Ammon's horn (tissue), 1 donor: ENCODE measurements at regions not wholly inside any gene's neighbourhood (a gene's known extent, or its start where the extent isn't known, plus 50 kb on each side); places are given as distances from the start of the nearest gene placed in this dataset.
A peak's percentile ranks its signal among the peaks of the same experiment; 100 is the strongest.
"Not testable (repeated sequence)": the region's sequence is repeated elsewhere in the genome, so short reads cannot be mapped to it uniquely, and the experiment has no call there.

Source experiments
- DNase-seq: peaks from one replicate; pipeline ENCODE4 v3.0.0-alpha.2; 2016; ENCODE audit warnings: low spot score

DNA sequence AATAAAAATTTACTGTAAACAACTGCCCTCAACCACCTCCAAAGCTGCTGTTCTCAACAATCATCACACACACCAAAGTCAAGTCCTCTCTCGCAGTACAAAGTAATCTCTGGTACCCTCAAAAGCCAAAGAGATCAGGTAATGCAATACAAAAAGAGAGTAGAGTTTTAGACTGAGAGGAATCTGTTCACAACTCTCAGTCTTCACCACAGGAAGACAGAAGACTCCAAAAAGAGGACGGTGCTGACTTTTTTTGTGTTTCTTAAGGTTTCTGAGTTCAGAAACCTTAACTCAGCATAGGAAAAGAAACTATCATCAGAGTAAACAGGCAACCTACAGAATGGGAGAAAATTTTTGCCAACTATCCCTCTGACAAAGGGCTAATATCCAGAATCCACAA, 1072.3 kb upstream of the DIAPH2 start:
- DNase-seq, result no peak

- DNase-seq, result no peak
Observed at GRCh38 chrX:95622200-95622599, 1062.4 kb upstream of the DIAPH2 start.

DNA sequence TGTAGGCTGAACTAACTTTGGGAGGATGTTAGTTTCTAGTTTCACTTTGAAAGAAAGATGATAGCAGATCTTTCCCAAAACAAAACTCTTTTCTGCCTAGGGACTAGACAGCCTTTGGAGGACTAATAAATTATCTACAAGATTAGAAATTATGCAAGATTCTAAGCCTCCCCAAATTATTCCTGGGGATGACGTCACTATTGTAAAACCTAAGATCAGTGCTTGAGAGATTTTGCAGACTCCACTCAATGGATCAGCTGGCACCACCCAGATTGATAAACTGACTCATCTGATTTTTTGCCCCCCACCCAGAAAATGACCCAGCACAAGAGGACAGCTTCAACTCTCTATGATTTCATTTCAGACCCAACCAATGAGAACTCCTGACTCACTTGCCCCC, 1057.9 kb upstream of the DIAPH2 start:
- DNase-seq, result no peak

GRCh38 chrX:95628796-95629195, 1055.8 kb upstream of the DIAPH2 start:
- no peak for DNase-seq

- no peak for DNase-seq
Observed at GRCh38 chrX:95629737-95630136, 1054.9 kb upstream of the DIAPH2 start.

- DNase-seq, result no peak
Observed at GRCh38 chrX:95640226-95640625, 1044.4 kb upstream of the DIAPH2 start.

DNA sequence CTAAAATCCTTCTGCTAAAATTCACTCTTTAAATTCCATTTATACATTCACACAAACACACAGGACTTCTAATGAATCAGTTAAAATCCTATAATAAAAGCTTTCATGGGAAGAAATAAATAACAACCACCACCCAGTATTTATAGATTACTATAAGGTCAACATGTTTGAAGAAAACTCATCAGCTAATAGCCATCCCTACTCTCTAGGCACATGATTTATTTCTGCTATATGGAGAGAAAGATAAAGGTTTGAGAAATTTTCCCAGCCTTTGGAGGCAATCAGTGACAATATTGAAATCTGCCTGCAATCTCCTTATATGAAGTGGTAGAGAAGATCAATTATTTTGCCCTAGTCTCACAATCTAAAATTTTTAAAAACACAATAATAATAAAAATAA, 1038.9 kb upstream of the DIAPH2 start:
- DNase-seq, result no peak

- DNase-seq, result no peak
Observed at GRCh38 chrX:95662200-95662599, 1022.4 kb upstream of the DIAPH2 start.

DNA sequence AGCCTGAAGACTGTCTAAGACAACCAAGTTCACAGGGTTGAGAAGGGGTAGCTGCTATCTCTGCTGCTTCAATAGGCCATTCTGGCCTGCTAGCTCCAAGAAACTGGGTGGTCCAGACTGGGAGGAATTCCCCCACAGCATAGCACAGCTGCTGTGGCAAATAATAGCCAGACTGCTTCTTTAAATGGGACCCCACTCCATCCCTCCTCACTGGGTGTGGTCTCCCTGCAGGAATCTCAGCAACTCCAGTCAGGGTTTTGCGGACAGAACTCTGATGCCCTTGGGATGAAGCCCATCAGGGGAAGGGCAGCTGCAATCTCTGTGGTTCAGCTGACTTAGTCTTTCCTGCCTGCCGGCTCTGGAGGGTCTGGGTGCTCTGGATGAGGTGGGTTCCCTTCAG, 1018.6 kb upstream of the DIAPH2 start:
- no peak for DNase-seq

GRCh38 chrX:95675011-95675410, 1009.6 kb upstream of the DIAPH2 start:
- DNase-seq, result no peak

DNA sequence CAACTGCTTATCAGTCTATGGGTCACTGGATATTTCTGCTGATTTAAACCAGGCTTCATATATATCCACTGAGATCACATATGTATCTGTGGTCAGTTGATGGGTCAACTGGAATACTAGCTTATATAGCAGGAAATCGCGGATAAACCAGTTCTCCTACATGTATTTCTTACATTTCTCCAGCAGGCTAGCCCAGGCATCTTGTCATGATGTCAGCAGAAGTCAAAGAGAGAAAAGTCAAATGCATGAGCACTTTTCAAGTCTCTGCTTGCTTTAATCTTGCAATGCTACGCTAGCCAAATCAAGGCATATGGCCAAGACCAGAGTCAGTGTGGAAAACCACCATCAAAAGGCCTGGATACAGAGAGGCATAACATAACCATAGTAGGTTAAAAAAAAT, 1008.8 kb upstream of the DIAPH2 start:
- DNase-seq, result no peak

GRCh38 chrX:95678679-95679078, 1006.0 kb upstream of the DIAPH2 start:
- no peak for DNase-seq

GRCh38 chrX:95693365-95693764, 991.3 kb upstream of the DIAPH2 start:
- DNase-seq, result no peak

DNA sequence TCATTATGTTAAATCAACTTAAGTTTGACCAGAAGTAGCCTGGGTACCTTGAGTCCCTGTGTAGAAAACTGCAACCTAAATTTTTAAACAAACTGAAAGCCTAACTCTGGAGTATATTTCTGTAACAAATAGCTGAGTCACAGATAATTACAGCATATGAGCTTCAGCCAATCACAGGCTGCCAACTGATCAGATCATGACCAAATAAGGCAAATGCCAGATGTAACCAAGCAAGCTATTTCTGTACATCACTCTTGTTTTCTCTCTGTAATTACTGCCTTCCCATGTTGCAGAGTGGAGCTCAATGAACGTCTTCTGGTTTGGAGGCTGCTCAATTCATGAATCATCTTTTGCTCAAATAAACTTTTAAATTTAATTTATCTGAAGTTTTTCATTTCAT, 980.9 kb upstream of the DIAPH2 start:
- no peak for DNase-seq

- no peak for DNase-seq
Observed at GRCh38 chrX:95716841-95717240, 967.8 kb upstream of the DIAPH2 start.

GRCh38 chrX:95718746-95719145, 965.9 kb upstream of the DIAPH2 start:
- DNase-seq, result no peak

DNA sequence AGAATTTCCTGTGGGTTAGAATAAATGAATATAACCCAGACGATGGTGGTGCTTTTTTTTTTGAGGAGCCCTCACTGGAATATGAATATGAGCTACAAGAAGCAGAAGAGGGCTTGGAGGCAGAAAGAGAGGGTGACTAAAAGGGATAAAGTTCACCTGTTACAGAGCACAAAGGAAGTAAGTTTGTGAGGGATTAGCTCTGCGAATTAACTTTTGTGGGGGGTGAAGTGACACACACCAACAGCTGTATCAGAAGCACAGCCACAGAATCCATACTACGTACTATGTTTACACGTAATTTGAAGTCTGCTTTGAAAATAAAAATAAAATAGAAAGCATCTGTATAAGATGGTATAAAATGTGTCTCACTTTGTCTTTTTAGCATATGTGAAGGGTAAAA, 963.6 kb upstream of the DIAPH2 start:
- no peak for DNase-seq

GRCh38 chrX:95728446-95728845, 956.2 kb upstream of the DIAPH2 start:
- DNase-seq, result no peak

DNA sequence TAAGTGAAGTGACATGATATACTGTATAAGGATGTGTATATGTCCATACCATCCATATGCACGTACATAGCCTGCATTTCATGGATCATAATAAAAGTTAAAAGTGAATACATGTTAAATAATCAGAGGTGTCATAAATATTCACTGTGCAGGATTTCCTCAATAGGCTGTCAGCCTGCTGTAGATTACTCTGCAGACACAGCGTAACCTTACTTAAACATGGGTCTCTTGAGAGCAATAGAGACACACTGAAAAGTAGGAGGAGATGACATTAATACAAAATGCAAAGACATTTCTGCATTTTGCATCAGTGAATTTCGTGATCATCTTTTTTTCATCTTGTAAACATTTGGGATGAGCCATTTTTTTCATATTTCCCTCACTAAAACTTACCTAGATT, 955.2 kb upstream of the DIAPH2 start:
- no peak for DNase-seq

GRCh38 chrX:95733426-95733825, 951.2 kb upstream of the DIAPH2 start:
- DNase-seq, result no peak

- DNase-seq, result peak; percentile 1
Observed at GRCh38 chrX:95754411-95754810, 930.2 kb upstream of the DIAPH2 start.

GRCh38 chrX:95760356-95760755, 924.3 kb upstream of the DIAPH2 start:
- no peak for DNase-seq

DNA sequence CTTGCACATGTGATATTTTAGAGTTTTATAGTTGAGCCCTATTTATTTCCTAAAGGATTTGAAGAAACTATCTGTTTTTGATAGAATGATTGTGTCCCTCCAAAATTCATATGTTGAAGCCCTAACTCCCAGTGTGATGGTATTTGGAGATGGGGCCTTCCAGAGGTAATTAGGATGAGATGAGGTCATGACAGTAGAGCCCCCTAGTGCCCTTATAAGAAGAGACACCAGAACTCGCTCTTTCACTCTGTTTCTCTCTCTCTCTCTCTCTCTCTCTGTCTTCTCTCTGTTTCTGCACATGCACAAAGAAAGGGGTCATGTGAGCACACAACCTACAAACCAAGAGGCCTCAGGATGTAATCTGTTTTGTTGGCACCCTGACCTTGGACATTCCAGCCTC, 921.9 kb upstream of the DIAPH2 start:
- DNase-seq, result no peak

- DNase-seq, result peak; percentile 64
Observed at GRCh38 chrX:95764972-95765451, 919.6 kb upstream of the DIAPH2 start.

- not testable (repeated sequence) for DNase-seq
Observed at GRCh38 chrX:95771198-95771597, 913.4 kb upstream of the DIAPH2 start.
